Neural cell (in vitro differentiated cells): ENCODE measurements at regions not wholly inside any gene's neighbourhood (a gene's known extent, or its start where the extent isn't known, plus 50 kb on each side); places are given as distances from the start of the nearest gene placed in this dataset.
"Not testable (repeated sequence)": the region's sequence is repeated elsewhere in the genome, so short reads cannot be mapped to it uniquely, and the experiment has no call there.

ENCODE experiments used
- H2AFZ ChIP-seq: fragments of 200-600, 300-800 bp; sonication (generic), shearing (Covaris generic); 2 replicates; pipeline ENCODE4 v1.6.0; 2014; ENCODE audit warnings: low read depth, mild to moderate bottlenecking, antibody characterized with exemption, low read length, moderate library complexity
- H3F3A ChIP-seq: fragments of 200-600 bp; shearing (Covaris generic); 2 replicates; pipeline ENCODE4 v1.6.1; 2016; ENCODE audit warnings: mild to moderate bottlenecking, moderate library complexity, mixed read lengths, antibody characterized with exemption, low read length; ENCODE audit not compliant: insufficient read depth, poor library complexity, severe bottlenecking
- H3K27ac ChIP-seq: fragments of 200-600, 300-800 bp; sonication (generic), shearing (Covaris generic); 2 replicates; pipeline ENCODE4 v1.5.1; 2014; ENCODE audit warnings: mild to moderate bottlenecking, low read length, moderate library complexity
- H3K27me3 ChIP-seq: fragments of 300-800, 200-600 bp; sonication (generic), shearing (Covaris generic); 2 replicates; pipeline ENCODE4 v1.6.0; 2014; ENCODE audit warnings: mild to moderate bottlenecking, low read depth, low read length, moderate library complexity; ENCODE audit not compliant: insufficient read depth
- H3K36me3 ChIP-seq: fragments of 300-800, 200-600 bp; sonication (generic), shearing (Covaris generic); 2 replicates; pipeline ENCODE4 v1.5.1; 2014; ENCODE audit warnings: mild to moderate bottlenecking, antibody characterized with exemption, low read length, moderate library complexity; ENCODE audit not compliant: insufficient read depth
- H3K4me2 ChIP-seq: fragments of 300-800, 200-600 bp; sonication (generic), shearing (Covaris generic); 2 replicates; pipeline ENCODE4 v1.6.0; 2014; ENCODE audit warnings: mild to moderate bottlenecking, low read length
- H3K4me3 ChIP-seq: fragments of 300-800, 200-600 bp; sonication (generic), shearing (Covaris generic); 2 replicates; pipeline ENCODE4 v1.5.1; 2014; ENCODE audit warnings: mild to moderate bottlenecking, low read length, moderate library complexity
- H3K79me2 ChIP-seq: fragments of 200-600 bp; shearing (Covaris generic); replicated peaks from 2 replicates; pipeline ENCODE4 v1.6.0; 2014; ENCODE audit warnings: mild to moderate bottlenecking, low read length, moderate library complexity; ENCODE audit not compliant: insufficient read depth
- H3K9ac ChIP-seq: fragments of 300-800, 200-600 bp; sonication (generic), shearing (Covaris generic); 2 replicates; pipeline ENCODE4 v1.6.1; 2016; ENCODE audit warnings: mild to moderate bottlenecking, low read length, mixed read lengths
- H3K9me2 ChIP-seq: fragments of 200-600 bp; shearing (Covaris generic); 2 replicates; pipeline ENCODE4 v1.6.1; 2016; ENCODE audit warnings: mild to moderate bottlenecking, low read length, mixed read lengths; ENCODE audit not compliant: insufficient read depth
- H3K9me3 ChIP-seq: fragments of 200-600, 300-800 bp; sonication (generic), shearing (Covaris generic); 2 replicates; pipeline ENCODE4 v1.6.1; 2016; ENCODE audit warnings: mild to moderate bottlenecking, mixed run types, low read length, moderate library complexity, mixed read lengths
- H4K20me1 ChIP-seq: fragments of 200-600 bp; shearing (Covaris generic); 2 replicates; pipeline ENCODE4 v1.6.1; 2016; ENCODE audit warnings: mild to moderate bottlenecking, mixed run types; ENCODE audit not compliant: insufficient read depth
- CTCF ChIP-seq: fragments of 450-650 bp; IDR thresholded peaks from 2 replicates; pipeline ENCODE4 v1.5.1; 2014; ENCODE audit warnings: antibody characterized with exemption, mild to moderate bottlenecking, moderate library complexity; ENCODE audit not compliant: poor library complexity, severe bottlenecking
- EP300 ChIP-seq: fragments of 450-650 bp; conservative IDR thresholded peaks from 2 replicates; pipeline ENCODE4 v1.6.1; 2014; ENCODE audit warnings: antibody characterized with exemption, mild to moderate bottlenecking, moderate library complexity; ENCODE audit not compliant: poor library complexity, severe bottlenecking
- EZH2 ChIP-seq: fragments of 200-600, 300-800 bp; shearing (Covaris generic), sonication (generic); IDR thresholded peaks from 2 replicates; pipeline ENCODE4 v1.6.1; 2014; ENCODE audit warnings: antibody characterized with exemption, low read length, borderline replicate concordance, mild to moderate bottlenecking; ENCODE audit not compliant: insufficient read depth, poor library complexity, severe bottlenecking
- MXI1 ChIP-seq: fragments of 450-650 bp; conservative IDR thresholded peaks from 2 replicates; pipeline ENCODE4 v1.6.1; 2014; ENCODE audit warnings: antibody characterized with exemption, mild to moderate bottlenecking; ENCODE audit not compliant: poor library complexity, severe bottlenecking
- POLR2AphosphoS5 ChIP-seq: IDR thresholded peaks from 2 replicates; pipeline ENCODE4 v1.6.1; 2012
- RAD21 ChIP-seq: fragments of 450-650 bp; conservative IDR thresholded peaks from 2 replicates; pipeline ENCODE4 v1.6.1; 2014; ENCODE audit warnings: antibody characterized with exemption, mild to moderate bottlenecking, moderate library complexity
- REST ChIP-seq: IDR thresholded peaks from 2 replicates; pipeline ENCODE4 v1.6.1; 2012; ENCODE audit warnings: borderline replicate concordance
- SMC3 ChIP-seq: fragments of 450-650 bp; conservative IDR thresholded peaks from 2 replicates; pipeline ENCODE4 v1.6.1; 2014; ENCODE audit warnings: antibody characterized with exemption, mild to moderate bottlenecking, moderate library complexity; ENCODE audit not compliant: poor library complexity
- TAF1 ChIP-seq: IDR thresholded peaks from 2 replicates; pipeline ENCODE4 v1.6.1; 2012; ENCODE audit warnings: low read depth

- no peak overlapping the region for H2AFZ ChIP-seq
- no peak overlapping the region for H3K9ac ChIP-seq
- no peaks in the 10 kb centered on the region for H3K27me3 ChIP-seq
- H3K9me2 ChIP-seq = no peaks in the 10 kb centered on the region
- no peaks in the 10 kb centered on the region for H3F3A ChIP-seq
- no peak for TF ChIP-seq EZH2
- TF ChIP-seq EP300 = no peak
- TF ChIP-seq POLR2AphosphoS5 = no peak
- TF ChIP-seq SMC3 = no peak
- TF ChIP-seq MXI1 = no peak
- no peak for TF ChIP-seq REST
- no peak for TF ChIP-seq CTCF
- TF ChIP-seq TAF1 = no peak
- TF ChIP-seq RAD21 = no peak
- no peak overlapping the region for H3K4me3 ChIP-seq
- no peaks in the 10 kb centered on the region for H3K9me3 ChIP-seq
- no peak overlapping the region for H3K27ac ChIP-seq
- H3K36me3 ChIP-seq = no peaks in the 10 kb centered on the region
- no peaks in the 10 kb centered on the region for H4K20me1 ChIP-seq
- no peak overlapping the region for H3K4me2 ChIP-seq
- no peaks in the 10 kb centered on the region for H3K79me2 ChIP-seq
Measured at GRCh38 chr5:60473654-60474053, 226.3 kb downstream of the DEPDC1B start.

- not testable (repeated sequence) for H3K9ac ChIP-seq, H3K79me2 ChIP-seq, H2AFZ ChIP-seq, H3K27ac ChIP-seq, H3F3A ChIP-seq, H3K9me3 ChIP-seq, H3K4me3 ChIP-seq, H3K36me3 ChIP-seq, H3K9me2 ChIP-seq, H3K27me3 ChIP-seq, H3K4me2 ChIP-seq, H4K20me1 ChIP-seq
Measured at GRCh38 chr5:60473027-60473426, 226.9 kb downstream of the DEPDC1B start.

- Histone ChIP-seq H3K27ac (no peak overlapping the region), H3K27me3 (no peaks in the 10 kb centered on the region), H3K9me3 (no peaks in the 10 kb centered on the region), H3K79me2 (no peaks in the 10 kb centered on the region), H3K4me3 (no peak overlapping the region), H3K36me3 (no peaks in the 10 kb centered on the region), H3F3A (no peaks in the 10 kb centered on the region), H2AFZ (no peak overlapping the region), H3K4me2 (no peak overlapping the region), H3K9ac (no peak overlapping the region), H3K9me2 (no peaks in the 10 kb centered on the region), H4K20me1 (no peaks in the 10 kb centered on the region)
- no peak for TF ChIP-seq REST
Measured at GRCh38 chr5:60470881-60471280, 229.1 kb downstream of the DEPDC1B start.
